SK-N-SH treated with all-trans-retinoic acid at 6 μM for 48 hours (cell line): ENCODE measurements at regions not wholly inside any gene's neighbourhood (a gene's known extent, or its start where the extent isn't known, plus 50 kb on each side); places are given as distances from the start of the nearest gene placed in this dataset.

Experiments
- ATAC-seq: fragments of 200-7000 bp; cut with Tn5 transposase; 3 replicates; pipeline ENCODE4 v1.9.1; 2020; ENCODE audit warnings: mild to moderate bottlenecking, moderate library complexity
- ARNTL ChIP-seq: fragments of 450-650 bp; formaldehyde crosslinking; IDR thresholded peaks from 2 replicates; pipeline ENCODE4 v1.5.0; 2020; ENCODE audit warnings: low read depth, mild to moderate bottlenecking, moderate library complexity, borderline replicate concordance
- BACH2 ChIP-seq: fragments of 250-450 bp; sonication (Bioruptor Pico); IDR thresholded peaks from 2 replicates; pipeline ENCODE4 v1.9.0; 2021; ENCODE audit warnings: mild to moderate bottlenecking, borderline replicate concordance
- CREB5 ChIP-seq: fragments of 250-450 bp; sonication (Bioruptor Pico); IDR thresholded peaks from 2 replicates; pipeline ENCODE4 v1.5.1; 2020; ENCODE audit warnings: low read depth, mild to moderate bottlenecking, moderate library complexity
- CSRNP3 ChIP-seq: fragments of 250-450 bp; sonication (Bioruptor Pico); IDR thresholded peaks from 2 replicates; pipeline ENCODE4 v1.5.1; 2021; ENCODE audit warnings: mild to moderate bottlenecking, moderate library complexity
- ESRRG ChIP-seq: fragments of 250-450 bp; sonication (Bioruptor Pico); IDR thresholded peaks from 2 replicates; pipeline ENCODE4 v1.6.1; 2021; ENCODE audit warnings: mild to moderate bottlenecking
- GLIS3 ChIP-seq: fragments of 250-450 bp; sonication (Bioruptor Pico); IDR thresholded peaks from 2 replicates; pipeline ENCODE4 v1.5.0; 2020; ENCODE audit warnings: mild to moderate bottlenecking, moderate library complexity
- ISL1 ChIP-seq: fragments of 250-450 bp; sonication (Bioruptor Pico); IDR thresholded peaks from 2 replicates; pipeline ENCODE4 v2.1.2; 2022; ENCODE audit warnings: mild to moderate bottlenecking, moderate library complexity
- OSR1 ChIP-seq: fragments of 250-450 bp; sonication (Bioruptor Pico); IDR thresholded peaks from 2 replicates; pipeline ENCODE4 v1.8.0; 2022; ENCODE audit warnings: moderate library complexity, mild to moderate bottlenecking, inconsistent platforms
- POU6F1 ChIP-seq: fragments of 250-450 bp; sonication (Bioruptor Pico); IDR thresholded peaks from 2 replicates; pipeline ENCODE4 v1.8.0; 2021; ENCODE audit warnings: low read depth, mild to moderate bottlenecking, moderate library complexity, borderline replicate concordance
- PPARA ChIP-seq: fragments of 250-450 bp; sonication (Bioruptor Pico); IDR thresholded peaks from 2 replicates; pipeline ENCODE4 v1.5.0; 2020; ENCODE audit warnings: mild to moderate bottlenecking, borderline replicate concordance
- TSHZ2 ChIP-seq: fragments of 250-450 bp; sonication (Bioruptor Pico); IDR thresholded peaks from 2 replicates; pipeline ENCODE4 v1.5.0; 2020; ENCODE audit warnings: mild to moderate bottlenecking, moderate library complexity
- ZC3H10 ChIP-seq: fragments of 250-450 bp; sonication (Bioruptor Pico); IDR thresholded peaks from 2 replicates; pipeline ENCODE4 v1.5.1; 2021; ENCODE audit warnings: mild to moderate bottlenecking, moderate library complexity
- ZFP3 ChIP-seq: fragments of 250-450 bp; sonication (Bioruptor Pico); IDR thresholded peaks from 2 replicates; pipeline ENCODE4 v1.5.0; 2020; ENCODE audit warnings: mild to moderate bottlenecking, moderate library complexity
- ZFP30 ChIP-seq: fragments of 450-650 bp; formaldehyde crosslinking; IDR thresholded peaks from 2 replicates; pipeline ENCODE4 v1.5.0; 2022; ENCODE audit warnings: mild to moderate bottlenecking, moderate library complexity
- ZNF565 ChIP-seq: fragments of 450-650 bp; formaldehyde crosslinking; conservative IDR thresholded peaks from 2 replicates; pipeline ENCODE4 v1.5.0; 2020; ENCODE audit warnings: low read depth, mild to moderate bottlenecking, moderate library complexity
- ZNF70 ChIP-seq: fragments of 450-650 bp; formaldehyde crosslinking; IDR thresholded peaks from 2 replicates; pipeline ENCODE4 v1.5.0; 2020; ENCODE audit warnings: mild to moderate bottlenecking, moderate library complexity
- ZNF8 ChIP-seq: fragments of 450-650 bp; formaldehyde crosslinking; IDR thresholded peaks from 2 replicates; pipeline ENCODE4 v1.5.0; 2020; ENCODE audit warnings: mild to moderate bottlenecking, moderate library complexity

GRCh38 chr12:25884024-25884919, 74.2 kb upstream of the RASSF8 start:
- no peak for ATAC-seq
- TF ChIP-seq CREB5 (CRISPR knock-in tag) (no peak), ZNF565 (CRISPR knock-in tag) (no peak), OSR1 (CRISPR knock-in tag) (no peak), TSHZ2 (no peak), ESRRG (CRISPR knock-in tag) (no peak), ZFP3 (CRISPR knock-in tag) (no peak), BACH2 (no peak), ZC3H10 (CRISPR knock-in tag) (no peak), PPARA (CRISPR knock-in tag) (no peak), ZNF70 (CRISPR knock-in tag) (no peak), ZFP30 (CRISPR knock-in tag) (no peak), POU6F1 (no peak)

- ATAC-seq = no peak
- TF ChIP-seq ISL1 (CRISPR knock-in tag) (no peak), TSHZ2 (no peak), ZNF565 (CRISPR knock-in tag) (no peak), OSR1 (CRISPR knock-in tag) (no peak), CSRNP3 (CRISPR knock-in tag) (no peak), ZNF70 (CRISPR knock-in tag) (no peak), CREB5 (CRISPR knock-in tag) (no peak), BACH2 (no peak)
These were observed 73.6 kb upstream of the RASSF8 start for GRCh38 chr12:25884920-25885234.

GRCh38 chr12:25886396-25886795, 72.1 kb upstream of the RASSF8 start:
- ATAC-seq = no peak
- TF ChIP-seq POU6F1 = no peak
- TF ChIP-seq ZFP30 (CRISPR knock-in tag) = no peak
- no peak for TF ChIP-seq TSHZ2
- TF ChIP-seq ZNF8 (CRISPR knock-in tag) = no peak
- TF ChIP-seq GLIS3 (CRISPR knock-in tag) = no peak
- TF ChIP-seq BACH2 = no peak
- TF ChIP-seq CSRNP3 (CRISPR knock-in tag) = no peak
- TF ChIP-seq ARNTL (CRISPR knock-in tag) = no peak
